B cell (primary cell): ENCODE measurements at regions not wholly inside any gene's neighbourhood (a gene's known extent, or its start where the extent isn't known, plus 50 kb on each side); places are given as distances from the start of the nearest gene placed in this dataset.

Experiments used
- ATAC-seq: fragments of 200-7000 bp; cut with Tn5 transposase; one replicate; pipeline ENCODE4 v1.10.0; 2021; ENCODE audit warnings: low read depth, mild to moderate bottlenecking, moderate number of reproducible peaks, moderate library complexity
- CTCF ChIA-PET: fragments of 350-600 bp; sonication (Branson Sonifier 250); formaldehyde crosslinking; loops from one replicate; lab custom pipeline; 2021; ENCODE audit warnings: antibody characterized with exemption, inconsistent platforms; lab: Charles Lee
- POLR2A ChIA-PET: fragments of 350-600 bp; sonication (Branson Sonifier 250); formaldehyde crosslinking; loops from one replicate; lab custom pipeline; 2021; ENCODE audit warnings: antibody characterized with exemption; lab: Charles Lee
- DNase-seq: peaks from one replicate; pipeline ENCODE4 v3.0.0; 2013
- H2AFZ ChIP-seq: 2 replicates; pipeline ENCODE4 v1.6.1; 2012; ENCODE audit warnings: mild to moderate bottlenecking, low read depth, low read length; ENCODE audit not compliant: insufficient read depth, poor library complexity, severe bottlenecking
- H3K27ac ChIP-seq, 2 donors: 1 replicate in 1 of 2; 2 replicates in 1 of 2; pipeline ENCODE4 v1.5.1; 2012 to 2013; ENCODE audit warnings: low read length in 2 of 2, mild to moderate bottlenecking in 2 of 2, moderate library complexity in 1 of 2
- H3K27me3 ChIP-seq, 4 experiments: fragments of 200-600 bp in 1 of 4; sonication (generic) in 1 of 4; replicated peaks in 1 of 4; 1 replicate in 2 of 4; 2 replicates in 2 of 4; pipeline versions ENCODE4 v1.6.1 to v1.7.0; 2013 to 2016; ENCODE audit warnings: low read length in 3 of 4, mild to moderate bottlenecking in 2 of 4, mixed read lengths in 1 of 4, moderate library complexity in 1 of 4; ENCODE audit not compliant: insufficient read depth in 4 of 4, control insufficient read depth in 3 of 4; ENCODE audit errors: control extremely low read depth in 1 of 4
- H3K36me3 ChIP-seq, 2 experiments: replicated peaks in 1 of 2; 1 replicate in 1 of 2; 2 replicates in 1 of 2; pipeline versions ENCODE4 v1.6.1 to v1.7.1; 2013; ENCODE audit warnings: low read length in 1 of 2; ENCODE audit not compliant: insufficient read depth in 2 of 2, control insufficient read depth in 1 of 2; ENCODE audit errors: control extremely low read depth in 1 of 2, extremely low read depth in 1 of 2
- H3K4me1 ChIP-seq, 2 donors: fragments of 200-600 bp in 1 of 2; sonication (generic) in 1 of 2; 1 replicate in 1 of 2; 2 replicates in 1 of 2; pipeline versions ENCODE4 v1.5.1 to v1.6.1; 2013 to 2017; ENCODE audit warnings: low read length in 2 of 2; ENCODE audit not compliant: control insufficient read depth in 2 of 2, insufficient read depth in 2 of 2
- H3K4me2 ChIP-seq: replicated peaks from 2 replicates; pipeline ENCODE3; 2012; ENCODE audit warnings: mild to moderate bottlenecking, low read depth, low read length; ENCODE audit not compliant: poor library complexity, severe bottlenecking
- H3K4me3 ChIP-seq, 5 experiments: fragments of 200-600 bp in 1 of 5; sonication (generic) in 1 of 5; 1 replicate in 3 of 5; 2 replicates in 2 of 5; pipeline versions ENCODE4 v1.5.1 to v1.7.0; 2011 to 2016; ENCODE audit warnings: low read length in 4 of 5, mild to moderate bottlenecking in 4 of 5, low read depth in 2 of 5, control low read depth in 1 of 5, moderate library complexity in 1 of 5; ENCODE audit not compliant: insufficient read depth in 1 of 5; ENCODE audit errors: control extremely low read depth in 1 of 5, extremely low read depth in 1 of 5
- H3K79me2 ChIP-seq: fragments of 200-600 bp; sonication (generic); one replicate; pipeline ENCODE4 v1.6.0; 2016; ENCODE audit warnings: low read length; ENCODE audit not compliant: control insufficient read depth, insufficient read depth
- H3K9ac ChIP-seq: fragments of 200-600 bp; sonication (generic); 2 replicates; pipeline ENCODE4 v1.6.1; 2017; ENCODE audit warnings: mild to moderate bottlenecking, low read length, moderate library complexity
- H3K9me3 ChIP-seq, 3 donors: one replicate each; pipeline versions ENCODE4 v1.6.1 to v1.7.1; 2013; ENCODE audit warnings: low read length in 2 of 3; ENCODE audit not compliant: control insufficient read depth in 2 of 3, insufficient read depth in 1 of 3; ENCODE audit errors: control extremely low read depth in 1 of 3
- H4K20me1 ChIP-seq: 2 replicates; pipeline ENCODE4 v1.6.0; 2012; ENCODE audit warnings: mild to moderate bottlenecking, low read length; ENCODE audit not compliant: insufficient read depth, control insufficient read depth, poor library complexity, severe bottlenecking
- H3K27ac Mint-ChIP-seq: one replicate; pipeline ENCODE4 v1.8.0; 2021; ENCODE audit warnings: mixed read lengths
- H3K27me3 Mint-ChIP-seq: one replicate; pipeline ENCODE4 v1.8.0; 2021; ENCODE audit warnings: mixed read lengths
- H3K4me1 Mint-ChIP-seq: one replicate; pipeline ENCODE4 v1.8.0; 2021; ENCODE audit warnings: mixed read lengths
- H3K4me3 Mint-ChIP-seq: one replicate; pipeline ENCODE4 v1.8.0; 2021; ENCODE audit warnings: mixed read lengths
- H3K9me3 Mint-ChIP-seq: one replicate; pipeline ENCODE4 v1.8.0; 2022; ENCODE audit warnings: mixed read lengths; ENCODE audit not compliant: insufficient read depth
- CTCF ChIP-seq: fragments of 200-600 bp; IDR thresholded peaks from one replicate; pipeline ENCODE4 v1.8.0; 2022; ENCODE audit warnings: antibody characterized with exemption, mild to moderate bottlenecking
- EZH2 ChIP-seq: IDR thresholded peaks from 2 replicates; pipeline ENCODE4 v1.6.1; 2012; ENCODE audit warnings: borderline replicate concordance, low read depth, mild to moderate bottlenecking, moderate library complexity, low read length; ENCODE audit not compliant: insufficient read depth, poor library complexity, severe bottlenecking
- WGBS: methylation state at CpG from one replicate; pipeline ENCODE4 v1.1.5; 2013; ENCODE audit warnings: missing lambda C conversion rate; ENCODE audit not compliant: insufficient coverage; 5-methylcytosine and 5-hydroxymethylcytosine counted together
- intact Hi-C: fragments of 100-400 bp; cut with micrococcal nuclease; formaldehyde crosslinking; loops from one replicate; pipeline ENCODE4 v1.10.0; 2022

- peaks cover 5% of the 10 kb centered on the region for H3K27me3 Mint-ChIP-seq
These were observed 374.8 kb downstream of the MAFB start for GRCh38 chr20:40314278-40314677.

GRCh38 chr20:40313730-40314129 lies 375.3 kb downstream of the MAFB start:
- H3K4me1 ChIP-seq, result no peaks in the 10 kb centered on the region
- H3K4me3 ChIP-seq, result no peak overlapping the region
- no peak overlapping the region for H3K4me2 ChIP-seq
- no peaks in the 10 kb centered on the region for H3K36me3 ChIP-seq
- no peak overlapping the region for H3K27ac ChIP-seq
- H3K27me3 ChIP-seq, result no peaks in the 10 kb centered on the region
- Mint-ChIP-seq H3K4me3 (no peak overlapping the region), H3K4me1 (no peaks in the 10 kb centered on the region), H3K27me3 (peaks cover 5% of the 10 kb centered on the region), H3K9me3 (no peaks in the 10 kb centered on the region), H3K27ac (no peak overlapping the region)
- TF ChIP-seq CTCF, result no peak
- no peak for TF ChIP-seq EZH2
- WGBS, result no CpG with 5 or more reads among the region's 2 CpGs
- ATAC-seq, result no peak
- H4K20me1 ChIP-seq, result no peaks in the 10 kb centered on the region
- H3K79me2 ChIP-seq, result no peaks in the 10 kb centered on the region
- H2AFZ ChIP-seq, result no peak overlapping the region
- ChIA-PET POLR2A (no interaction called here), CTCF (no interaction called here)
- no peak overlapping the region for H3K9ac ChIP-seq
- DNase-seq, result no peak
- H3K9me3 ChIP-seq, result peaks cover 0 to 2% (median 0%) of the 10 kb centered on the region in 3 donors
- intact Hi-C loops, result no loop called here

More at GRCh38 chr20:40314278-40314677, 374.8 kb downstream of the MAFB start:
- no peaks in the 10 kb centered on the region for H3K4me1 ChIP-seq
- H3K27ac Mint-ChIP-seq, result no peak overlapping the region
- no peaks in the 10 kb centered on the region for H4K20me1 ChIP-seq
- intact Hi-C loops, result no loop called here
- H3K27ac ChIP-seq, result no peak overlapping the region
- H2AFZ ChIP-seq, result no peak overlapping the region
- no peaks in the 10 kb centered on the region for H3K79me2 ChIP-seq
- ChIA-PET POLR2A (no interaction called here), CTCF (no interaction called here)
- ATAC-seq (no peak), DNase-seq (no peak)
- no peaks in the 10 kb centered on the region for H3K4me1 Mint-ChIP-seq
- peaks cover 0 to 2% (median 0%) of the 10 kb centered on the region in 4 experiments for H3K27me3 ChIP-seq
- WGBS, result 100% methylated on average over 1 of the region's 1 CpG
- no peaks in the 10 kb centered on the region for H3K36me3 ChIP-seq
- no peak overlapping the region for H3K9ac ChIP-seq
- H3K9me3 Mint-ChIP-seq, result no peaks in the 10 kb centered on the region
- H3K4me3 Mint-ChIP-seq, result no peak overlapping the region
- TF ChIP-seq CTCF (no peak), EZH2 (no peak)
- H3K4me3 ChIP-seq, result no peak overlapping the region
- H3K4me2 ChIP-seq, result no peak overlapping the region
- H3K9me3 ChIP-seq, result peaks cover 0 to 2% (median 0%) of the 10 kb centered on the region in 3 donors
